Activated effector memory CD4-positive, alpha-beta T cell treated with Interleukin-2 at 50 U/mL for 16 hours (primary cell): ENCODE measurements at regions not wholly inside any gene's neighbourhood (a gene's known extent, or its start where the extent isn't known, plus 50 kb on each side); places are given as distances from the start of the nearest gene placed in this dataset.
"Not testable (repeated sequence)": the region's sequence is repeated elsewhere in the genome, so short reads cannot be mapped to it uniquely, and the experiment has no call there.

ENCODE experiments used
- DNase-seq: peaks from one replicate; pipeline ENCODE4 v3.0.0-alpha.2; 2020

- not testable (repeated sequence) for DNase-seq
These were observed 760.3 kb downstream of the SLC4A3 start for GRCh38 chr2:220387758-220388157.

- no peak for DNase-seq
These were observed 766.3 kb downstream of the SLC4A3 start for GRCh38 chr2:220393711-220394110.

- DNase-seq: no peak
These were observed 767.0 kb downstream of the SLC4A3 start for GRCh38 chr2:220394433-220394832.

- no peak for DNase-seq
These were observed 768.9 kb downstream of the SLC4A3 start for GRCh38 chr2:220396287-220396686.

GRCh38 chr2:220410296-220410695 lies 782.9 kb downstream of the SLC4A3 start:
- no peak for DNase-seq

- DNase-seq: no peak
These were observed 790.1 kb downstream of the SLC4A3 start for GRCh38 chr2:220417503-220417902.

GRCh38 chr2:220419647-220420046 lies 792.2 kb downstream of the SLC4A3 start:
- no peak for DNase-seq

GRCh38 chr2:220420820-220421219 lies 793.4 kb downstream of the SLC4A3 start:
- DNase-seq: no peak

- no peak for DNase-seq
These were observed 795.2 kb downstream of the SLC4A3 start for GRCh38 chr2:220422676-220423075.

GRCh38 chr2:220424561-220424960 lies 797.1 kb downstream of the SLC4A3 start:
- no peak for DNase-seq

GRCh38 chr2:220432645-220433044 lies 805.2 kb downstream of the SLC4A3 start:
- DNase-seq: no peak

- no peak for DNase-seq
These were observed 805.7 kb downstream of the SLC4A3 start for GRCh38 chr2:220433131-220433530.

- no peak for DNase-seq
These were observed 807.0 kb downstream of the SLC4A3 start for GRCh38 chr2:220434385-220434784.

GRCh38 chr2:220437938-220438337 lies 810.5 kb downstream of the SLC4A3 start:
- no peak for DNase-seq

- no peak for DNase-seq
These were observed 813.3 kb downstream of the SLC4A3 start for GRCh38 chr2:220440731-220441130.

GRCh38 chr2:220441404-220441803 lies 814.0 kb downstream of the SLC4A3 start:
- DNase-seq: no peak

- no peak for DNase-seq
These were observed 814.6 kb downstream of the SLC4A3 start for GRCh38 chr2:220442012-220442411.

GRCh38 chr2:220445429-220446105 lies 818.1 kb downstream of the SLC4A3 start:
- no peak for DNase-seq

GRCh38 chr2:220446106-220446712 lies 818.8 kb downstream of the SLC4A3 start:
- DNase-seq: no peak

GRCh38 chr2:220450846-220451245 lies 823.4 kb downstream of the SLC4A3 start:
- DNase-seq: no peak

- no peak for DNase-seq
These were observed 824.0 kb downstream of the SLC4A3 start for GRCh38 chr2:220451438-220451837.

- DNase-seq: no peak
These were observed 825.1 kb downstream of the SLC4A3 start for GRCh38 chr2:220452561-220452960.

- no peak for DNase-seq
These were observed 828.0 kb downstream of the SLC4A3 start for GRCh38 chr2:220455351-220455990.

- DNase-seq: no peak
These were observed 830.6 kb downstream of the SLC4A3 start for GRCh38 chr2:220458051-220458450.
